B cell (primary cell): ENCODE measurements at regions not wholly inside any gene's neighbourhood (a gene's known extent, or its start where the extent isn't known, plus 50 kb on each side); places are given as distances from the start of the nearest gene placed in this dataset.

Experiments
- ATAC-seq: fragments of 200-7000 bp; cut with Tn5 transposase; one replicate; pipeline ENCODE4 v1.10.0; 2021; ENCODE audit warnings: low read depth, mild to moderate bottlenecking, moderate number of reproducible peaks, moderate library complexity
- CTCF ChIA-PET: fragments of 350-600 bp; sonication (Branson Sonifier 250); formaldehyde crosslinking; loops from one replicate; lab custom pipeline; 2021; ENCODE audit warnings: antibody characterized with exemption, inconsistent platforms; lab: Charles Lee
- POLR2A ChIA-PET: fragments of 350-600 bp; sonication (Branson Sonifier 250); formaldehyde crosslinking; loops from one replicate; lab custom pipeline; 2021; ENCODE audit warnings: antibody characterized with exemption; lab: Charles Lee
- DNase-seq: peaks from one replicate; pipeline ENCODE4 v3.0.0; 2013
- H2AFZ ChIP-seq: 2 replicates; pipeline ENCODE4 v1.6.1; 2012; ENCODE audit warnings: mild to moderate bottlenecking, low read depth, low read length; ENCODE audit not compliant: insufficient read depth, poor library complexity, severe bottlenecking
- H3K27ac ChIP-seq, 2 donors: 1 replicate in 1 of 2; 2 replicates in 1 of 2; pipeline ENCODE4 v1.5.1; 2012 to 2013; ENCODE audit warnings: low read length in 2 of 2, mild to moderate bottlenecking in 2 of 2, moderate library complexity in 1 of 2
- H3K27me3 ChIP-seq, 4 experiments: fragments of 200-600 bp in 1 of 4; sonication (generic) in 1 of 4; replicated peaks in 1 of 4; 1 replicate in 2 of 4; 2 replicates in 2 of 4; pipeline versions ENCODE4 v1.6.1 to v1.7.0; 2013 to 2016; ENCODE audit warnings: low read length in 3 of 4, mild to moderate bottlenecking in 2 of 4, mixed read lengths in 1 of 4, moderate library complexity in 1 of 4; ENCODE audit not compliant: insufficient read depth in 4 of 4, control insufficient read depth in 3 of 4; ENCODE audit errors: control extremely low read depth in 1 of 4
- H3K36me3 ChIP-seq, 2 experiments: replicated peaks in 1 of 2; 1 replicate in 1 of 2; 2 replicates in 1 of 2; pipeline versions ENCODE4 v1.6.1 to v1.7.1; 2013; ENCODE audit warnings: low read length in 1 of 2; ENCODE audit not compliant: insufficient read depth in 2 of 2, control insufficient read depth in 1 of 2; ENCODE audit errors: control extremely low read depth in 1 of 2, extremely low read depth in 1 of 2
- H3K4me1 ChIP-seq, 2 donors: fragments of 200-600 bp in 1 of 2; sonication (generic) in 1 of 2; 1 replicate in 1 of 2; 2 replicates in 1 of 2; pipeline versions ENCODE4 v1.5.1 to v1.6.1; 2013 to 2017; ENCODE audit warnings: low read length in 2 of 2; ENCODE audit not compliant: control insufficient read depth in 2 of 2, insufficient read depth in 2 of 2
- H3K4me2 ChIP-seq: replicated peaks from 2 replicates; pipeline ENCODE3; 2012; ENCODE audit warnings: mild to moderate bottlenecking, low read depth, low read length; ENCODE audit not compliant: poor library complexity, severe bottlenecking
- H3K4me3 ChIP-seq, 5 experiments: fragments of 200-600 bp in 1 of 5; sonication (generic) in 1 of 5; 1 replicate in 3 of 5; 2 replicates in 2 of 5; pipeline versions ENCODE4 v1.5.1 to v1.7.0; 2011 to 2016; ENCODE audit warnings: low read length in 4 of 5, mild to moderate bottlenecking in 4 of 5, low read depth in 2 of 5, control low read depth in 1 of 5, moderate library complexity in 1 of 5; ENCODE audit not compliant: insufficient read depth in 1 of 5; ENCODE audit errors: control extremely low read depth in 1 of 5, extremely low read depth in 1 of 5
- H3K79me2 ChIP-seq: fragments of 200-600 bp; sonication (generic); one replicate; pipeline ENCODE4 v1.6.0; 2016; ENCODE audit warnings: low read length; ENCODE audit not compliant: control insufficient read depth, insufficient read depth
- H3K9ac ChIP-seq: fragments of 200-600 bp; sonication (generic); 2 replicates; pipeline ENCODE4 v1.6.1; 2017; ENCODE audit warnings: mild to moderate bottlenecking, low read length, moderate library complexity
- H3K9me3 ChIP-seq, 3 donors: one replicate each; pipeline versions ENCODE4 v1.6.1 to v1.7.1; 2013; ENCODE audit warnings: low read length in 2 of 3; ENCODE audit not compliant: control insufficient read depth in 2 of 3, insufficient read depth in 1 of 3; ENCODE audit errors: control extremely low read depth in 1 of 3
- H4K20me1 ChIP-seq: 2 replicates; pipeline ENCODE4 v1.6.0; 2012; ENCODE audit warnings: mild to moderate bottlenecking, low read length; ENCODE audit not compliant: insufficient read depth, control insufficient read depth, poor library complexity, severe bottlenecking
- H3K27ac Mint-ChIP-seq: one replicate; pipeline ENCODE4 v1.8.0; 2021; ENCODE audit warnings: mixed read lengths
- H3K27me3 Mint-ChIP-seq: one replicate; pipeline ENCODE4 v1.8.0; 2021; ENCODE audit warnings: mixed read lengths
- H3K4me1 Mint-ChIP-seq: one replicate; pipeline ENCODE4 v1.8.0; 2021; ENCODE audit warnings: mixed read lengths
- H3K4me3 Mint-ChIP-seq: one replicate; pipeline ENCODE4 v1.8.0; 2021; ENCODE audit warnings: mixed read lengths
- H3K9me3 Mint-ChIP-seq: one replicate; pipeline ENCODE4 v1.8.0; 2022; ENCODE audit warnings: mixed read lengths; ENCODE audit not compliant: insufficient read depth
- CTCF ChIP-seq: fragments of 200-600 bp; IDR thresholded peaks from one replicate; pipeline ENCODE4 v1.8.0; 2022; ENCODE audit warnings: antibody characterized with exemption, mild to moderate bottlenecking
- EZH2 ChIP-seq: IDR thresholded peaks from 2 replicates; pipeline ENCODE4 v1.6.1; 2012; ENCODE audit warnings: borderline replicate concordance, low read depth, mild to moderate bottlenecking, moderate library complexity, low read length; ENCODE audit not compliant: insufficient read depth, poor library complexity, severe bottlenecking
- WGBS: methylation state at CpG from one replicate; pipeline ENCODE4 v1.1.5; 2013; ENCODE audit warnings: missing lambda C conversion rate; ENCODE audit not compliant: insufficient coverage; 5-methylcytosine and 5-hydroxymethylcytosine counted together
- intact Hi-C: fragments of 100-400 bp; cut with micrococcal nuclease; formaldehyde crosslinking; loops from one replicate; pipeline ENCODE4 v1.10.0; 2022

- no peak overlapping the region for H3K4me2 ChIP-seq
- CTCF ChIA-PET: no interaction called here
- no peak for TF ChIP-seq CTCF
- no peak for TF ChIP-seq EZH2
Measured at GRCh38 chr3:106488331-106488730, 619.5 kb upstream of the CBLB start.

GRCh38 chr3:106491796-106492195, 623.0 kb upstream of the CBLB start:
- TF ChIP-seq CTCF: no peak
- no peak for TF ChIP-seq EZH2
- no peaks in the 10 kb centered on the region for H3K27me3 ChIP-seq
- no peaks in the 10 kb centered on the region for H3K79me2 ChIP-seq
- Mint-ChIP-seq H3K27me3 (no peaks in the 10 kb centered on the region), H3K4me3 (no peak overlapping the region), H3K4me1 (no peaks in the 10 kb centered on the region), H3K9me3 (no peaks in the 10 kb centered on the region), H3K27ac (no peak overlapping the region)
- no peaks in the 10 kb centered on the region for H4K20me1 ChIP-seq
- H3K4me2 ChIP-seq: no peak overlapping the region
- intact Hi-C loops: no loop called here
- no peak overlapping the region for H3K9ac ChIP-seq
- ChIA-PET POLR2A (no interaction called here), CTCF (no interaction called here)
- no peak overlapping the region for H3K4me3 ChIP-seq
- no peak overlapping the region for H3K27ac ChIP-seq
- no peak overlapping the region for H2AFZ ChIP-seq
- no peaks in the 10 kb centered on the region for H3K4me1 ChIP-seq
- H3K9me3 ChIP-seq: peaks cover 0 to 1% (median 0%) of the 10 kb centered on the region in 3 donors
- H3K36me3 ChIP-seq: no peaks in the 10 kb centered on the region
- ATAC-seq (no peak), DNase-seq (no peak)

More at GRCh38 chr3:106488331-106488730, 619.5 kb upstream of the CBLB start:
- H3K9ac ChIP-seq: no peak overlapping the region
- WGBS: 98% methylated on average over 6 of the region's 6 CpGs
- no peaks in the 10 kb centered on the region for H3K36me3 ChIP-seq
- Mint-ChIP-seq H3K9me3 (no peaks in the 10 kb centered on the region), H3K27me3 (no peaks in the 10 kb centered on the region), H3K4me1 (no peaks in the 10 kb centered on the region), H3K27ac (no peak overlapping the region), H3K4me3 (no peak overlapping the region)
- H3K27ac ChIP-seq: no peak overlapping the region
- intact Hi-C loops: no loop called here
- no peaks in the 10 kb centered on the region for H3K79me2 ChIP-seq
- DNase-seq (no peak), ATAC-seq (no peak)
- no peaks in the 10 kb centered on the region for H3K27me3 ChIP-seq
- H3K9me3 ChIP-seq: peaks cover 0 to 5% (median 0%) of the 10 kb centered on the region in 3 donors
- POLR2A ChIA-PET: no interaction called here
- no peaks in the 10 kb centered on the region for H4K20me1 ChIP-seq
- no peaks in the 10 kb centered on the region for H3K4me1 ChIP-seq
- H3K4me3 ChIP-seq: no peak overlapping the region
- no peak overlapping the region for H2AFZ ChIP-seq
